ENCODE measurements at regions not wholly inside any gene's neighbourhood (a gene's known extent, or its start where the extent isn't known, plus 50 kb on each side); places are given as distances from the start of the nearest gene placed in this dataset.

DNA sequence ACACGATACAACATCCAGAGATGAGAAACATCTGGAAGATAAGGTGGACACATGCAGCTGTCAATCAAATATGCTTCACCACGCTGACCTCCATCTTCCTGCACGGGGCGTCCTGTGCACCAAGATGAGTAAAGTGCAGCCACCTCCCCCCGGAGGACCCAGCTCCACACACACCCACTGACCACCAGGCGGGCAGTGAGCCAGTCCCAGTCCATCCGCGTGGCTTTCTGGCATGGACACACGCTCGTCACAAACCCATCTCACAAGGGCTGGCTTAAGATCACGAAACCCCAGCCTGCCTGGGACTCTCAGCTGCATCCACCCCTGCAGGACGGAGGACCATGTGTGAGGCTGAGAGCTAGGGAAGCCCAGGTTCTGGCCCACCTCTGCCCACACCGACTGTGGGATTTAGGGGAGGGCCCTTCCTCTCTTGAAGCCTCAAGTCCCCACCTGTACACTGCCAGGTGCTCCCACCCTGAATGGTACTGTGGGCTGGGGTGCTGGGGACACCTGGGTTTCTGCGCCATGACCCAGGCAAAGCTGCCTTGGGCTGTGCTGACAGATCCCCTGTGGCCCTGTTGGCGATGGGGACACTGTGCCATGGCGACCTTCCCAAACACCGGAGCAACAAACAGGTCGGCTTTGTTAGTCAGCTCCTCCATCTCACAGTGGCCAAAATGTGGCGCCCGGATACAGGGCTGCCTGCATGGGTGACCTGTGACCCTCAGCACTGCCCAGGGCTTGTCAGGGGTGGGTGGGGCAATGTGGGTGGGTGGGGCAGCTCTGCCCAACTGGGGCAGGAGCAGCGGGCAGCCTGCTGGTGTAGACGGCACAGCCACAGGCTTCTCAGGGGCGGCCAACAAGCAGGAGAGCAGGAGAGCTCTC, 629.0 kb downstream of the TBC1D22A start:
- TF ChIP-seq CTCF (IDR thresholded peaks at IDR 0.05; ENCODE audit: unreplicated experiment in 3 of 3) = no peak
- H3K36me3 Mint-ChIP-seq (ENCODE audit: low read depth) = peaks cover 3% of the 10 kb centered on the region
- peaks cover 21% of the 10 kb centered on the region for H3K9me3 Mint-ChIP-seq
- peaks cover under 1% of the 10 kb centered on the region for H3K27me3 Mint-ChIP-seq (ENCODE audit: low read depth)
- no peaks in the 10 kb centered on the region for H3K4me1 Mint-ChIP-seq
- no peak overlapping the region for H3K4me3 Mint-ChIP-seq
- H3K27ac Mint-ChIP-seq = no peak overlapping the region

DNA sequence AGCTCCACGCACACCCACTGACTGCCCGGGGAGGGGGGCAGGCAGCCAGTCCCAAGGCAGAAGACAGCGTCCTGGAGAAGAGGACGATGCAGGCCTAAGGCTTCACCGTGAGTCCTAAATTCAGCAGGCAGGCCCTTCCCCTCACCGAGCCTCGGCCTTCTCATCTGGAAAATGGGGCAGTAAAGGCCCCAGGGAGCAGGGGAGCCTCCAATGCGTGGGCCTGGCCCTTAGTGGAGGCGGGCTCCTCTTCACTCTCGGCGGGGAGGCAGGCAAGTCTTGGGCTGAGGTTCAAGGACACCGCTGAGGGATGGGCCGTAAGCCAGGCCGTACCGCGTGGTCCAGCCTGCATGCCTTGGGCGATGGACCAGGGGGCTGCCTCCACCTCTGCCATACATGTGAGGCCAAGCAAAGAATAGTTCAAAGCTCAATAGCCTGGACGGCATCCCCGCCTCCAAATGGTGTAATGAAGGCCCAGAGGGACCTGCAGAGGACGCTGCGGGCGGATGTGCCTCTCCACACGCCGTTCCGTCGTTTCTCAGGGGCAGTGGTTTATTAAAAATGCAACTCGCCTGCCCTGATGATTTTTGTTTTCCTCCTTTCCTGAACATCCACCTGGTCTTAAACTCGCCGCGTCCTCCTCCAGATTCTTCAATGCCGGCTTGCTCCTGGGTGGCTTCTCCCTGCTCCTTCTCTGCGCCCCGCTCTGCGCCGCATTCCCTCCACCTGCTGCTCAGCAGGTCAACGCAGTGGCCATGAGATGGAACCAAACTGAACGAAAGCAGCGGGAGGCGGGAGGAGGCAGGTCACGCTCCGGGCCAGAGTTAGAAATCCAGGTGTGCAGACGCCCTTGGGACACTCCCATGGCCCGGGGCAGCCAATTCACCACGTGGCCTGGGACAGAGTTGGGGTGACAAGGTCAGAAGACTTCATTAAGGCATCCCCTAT, 627.8 kb downstream of the TBC1D22A start:
- TF ChIP-seq CTCF (IDR thresholded peaks at IDR 0.05; ENCODE audit: unreplicated experiment in 3 of 3) = no peak
- Mint-ChIP-seq H3K36me3 (ENCODE audit: low read depth) (peaks cover 3% of the 10 kb centered on the region), H3K27ac (no peak overlapping the region), H3K27me3 (ENCODE audit: low read depth) (no peaks in the 10 kb centered on the region), H3K4me1 (no peaks in the 10 kb centered on the region), H3K4me3 (no peak overlapping the region), H3K9me3 (peaks cover 24% of the 10 kb centered on the region)

DNA sequence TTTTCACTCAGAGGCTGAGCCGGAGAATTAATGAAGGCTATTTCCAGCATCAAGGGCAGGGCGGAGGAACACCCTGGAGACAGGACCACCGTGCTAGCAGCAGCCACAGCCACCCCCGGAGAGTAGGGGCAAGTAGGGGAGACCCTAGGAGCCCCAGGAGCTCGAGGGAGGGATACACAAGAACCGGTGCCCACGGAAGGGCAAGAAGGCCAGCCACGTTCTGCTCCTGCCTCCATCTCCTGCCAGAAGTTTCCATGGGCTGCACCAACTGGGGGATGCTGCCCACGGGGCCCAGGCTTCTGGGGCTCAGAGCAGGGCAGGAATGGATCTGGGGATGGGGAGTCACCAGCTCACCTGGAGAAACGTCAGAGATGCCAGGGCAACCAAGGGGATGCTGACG, 626.8 kb downstream of the TBC1D22A start:
- Mint-ChIP-seq H3K4me1 (no peaks in the 10 kb centered on the region), H3K27ac (no peak overlapping the region), H3K27me3 (ENCODE audit: low read depth) (peaks cover 8% of the 10 kb centered on the region), H3K4me3 (no peak overlapping the region), H3K36me3 (ENCODE audit: low read depth) (no peaks in the 10 kb centered on the region), H3K9me3 (peaks cover 17% of the 10 kb centered on the region)
- no peak for TF ChIP-seq CTCF (IDR thresholded peaks at IDR 0.05; ENCODE audit: unreplicated experiment in 3 of 3)

DNA sequence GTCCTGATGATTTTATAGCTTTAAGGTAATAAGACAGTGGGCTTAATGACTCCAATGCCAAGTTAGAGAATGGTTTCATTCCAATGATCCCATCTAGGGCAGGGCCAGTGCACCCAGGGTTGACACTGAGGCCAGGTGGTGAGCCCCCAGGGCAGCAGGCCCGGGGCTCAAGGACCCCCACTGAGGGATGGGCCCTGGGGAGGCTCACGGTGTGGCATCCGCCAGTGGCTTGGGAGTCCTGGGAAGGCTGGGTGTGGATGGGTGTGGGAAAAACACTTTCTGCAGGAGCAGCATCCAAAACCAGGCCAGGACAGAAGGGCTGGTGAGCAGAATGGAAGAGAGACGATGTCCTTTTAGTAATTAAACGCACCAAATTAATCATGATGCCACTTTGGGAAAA, 626.3 kb downstream of the TBC1D22A start:
- no peak for TF ChIP-seq CTCF (IDR thresholded peaks at IDR 0.05; ENCODE audit: unreplicated experiment in 3 of 3)
- Mint-ChIP-seq H3K4me1 (no peaks in the 10 kb centered on the region), H3K36me3 (ENCODE audit: low read depth) (no peaks in the 10 kb centered on the region), H3K4me3 (no peak overlapping the region), H3K27me3 (ENCODE audit: low read depth) (peaks cover 12% of the 10 kb centered on the region), H3K9me3 (peaks cover 21% of the 10 kb centered on the region), H3K27ac (no peak overlapping the region)

- no peak overlapping the region for H3K27ac Mint-ChIP-seq
- H3K4me3 Mint-ChIP-seq = no peak overlapping the region
- TF ChIP-seq CTCF (IDR thresholded peaks at IDR 0.05; ENCODE audit: unreplicated experiment in 3 of 3) = no peak
- peaks cover 14% of the 10 kb centered on the region for H3K27me3 Mint-ChIP-seq (ENCODE audit: low read depth)
- H3K9me3 Mint-ChIP-seq = peaks cover 24% of the 10 kb centered on the region
- H3K36me3 Mint-ChIP-seq (ENCODE audit: low read depth) = no peaks in the 10 kb centered on the region
- no peaks in the 10 kb centered on the region for H3K4me1 Mint-ChIP-seq
Observed at GRCh38 chr22:47388331-47388730, 625.9 kb downstream of the TBC1D22A start.

Data from nephron (organoid).